NB4 (cell line): ENCODE measurements at regions not wholly inside any gene's neighbourhood (a gene's known extent, or its start where the extent isn't known, plus 50 kb on each side); places are given as distances from the start of the nearest gene placed in this dataset.

ENCODE experiments used
- POLR2A ChIP-seq: IDR thresholded peaks from 2 replicates; pipeline ENCODE4 v1.6.1; 2011; ENCODE audit warnings: mild to moderate bottlenecking; ENCODE audit not compliant: insufficient read length; ENCODE audit errors: extremely low read depth
- TF ChIP-seq, protein P1 (sequence below): IDR thresholded peaks from one replicate; pipeline ENCODE4 v1.5.1; 2012; ENCODE audit warnings: low read depth, low read length

DNA sequence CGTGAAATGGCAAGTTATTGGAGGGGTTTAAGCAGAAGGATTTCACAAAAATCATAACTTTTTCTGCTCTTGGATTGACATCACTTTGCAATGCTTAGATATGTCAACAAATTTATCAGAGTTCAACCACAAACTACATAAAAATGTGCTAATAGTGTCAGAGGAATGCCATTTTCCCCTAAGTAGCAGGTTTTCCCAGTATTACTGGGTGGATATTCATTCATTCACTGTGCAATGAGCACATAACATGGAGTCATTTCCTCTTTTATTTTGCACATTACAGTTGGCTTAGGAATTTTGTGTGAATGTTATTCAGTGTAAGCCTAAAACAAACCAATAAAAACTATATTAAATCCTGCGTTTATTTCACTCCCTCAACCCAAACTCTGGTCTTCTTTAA, 537.3 kb upstream of the MCTP2 start:
- no peak for TF ChIP-seq POLR2A
- TF ChIP-seq, protein P1, sequence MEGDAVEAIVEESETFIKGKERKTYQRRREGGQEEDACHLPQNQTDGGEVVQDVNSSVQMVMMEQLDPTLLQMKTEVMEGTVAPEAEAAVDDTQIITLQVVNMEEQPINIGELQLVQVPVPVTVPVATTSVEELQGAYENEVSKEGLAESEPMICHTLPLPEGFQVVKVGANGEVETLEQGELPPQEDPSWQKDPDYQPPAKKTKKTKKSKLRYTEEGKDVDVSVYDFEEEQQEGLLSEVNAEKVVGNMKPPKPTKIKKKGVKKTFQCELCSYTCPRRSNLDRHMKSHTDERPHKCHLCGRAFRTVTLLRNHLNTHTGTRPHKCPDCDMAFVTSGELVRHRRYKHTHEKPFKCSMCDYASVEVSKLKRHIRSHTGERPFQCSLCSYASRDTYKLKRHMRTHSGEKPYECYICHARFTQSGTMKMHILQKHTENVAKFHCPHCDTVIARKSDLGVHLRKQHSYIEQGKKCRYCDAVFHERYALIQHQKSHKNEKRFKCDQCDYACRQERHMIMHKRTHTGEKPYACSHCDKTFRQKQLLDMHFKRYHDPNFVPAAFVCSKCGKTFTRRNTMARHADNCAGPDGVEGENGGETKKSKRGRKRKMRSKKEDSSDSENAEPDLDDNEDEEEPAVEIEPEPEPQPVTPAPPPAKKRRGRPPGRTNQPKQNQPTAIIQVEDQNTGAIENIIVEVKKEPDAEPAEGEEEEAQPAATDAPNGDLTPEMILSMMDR = no peak
